Tibial artery (tissue), 4 donors: ENCODE measurements at regions not wholly inside any gene's neighbourhood (a gene's known extent, or its start where the extent isn't known, plus 50 kb on each side); places are given as distances from the start of the nearest gene placed in this dataset.

ENCODE experiments used
- DNase-seq, 2 donors: peaks; one replicate each; pipeline ENCODE4 v3.0.0-alpha.2; 2019
- H3K27ac ChIP-seq, 2 donors: fragments of 200-600 bp; sonication (generic) in 1 of 2; 1 replicate in 1 of 2; 2 replicates in 1 of 2; pipeline ENCODE4 v1.5.1; 2018 to 2019; ENCODE audit warnings: mild to moderate bottlenecking in 1 of 2
- H3K27me3 ChIP-seq, 2 donors: fragments of 200-600 bp; sonication (generic) in 1 of 2; one replicate each; pipeline versions ENCODE4 v1.5.1 to v1.6.0; 2016 to 2019
- H3K36me3 ChIP-seq, 3 donors: fragments of 200-600 bp; sonication (generic) in 2 of 3; one replicate each; pipeline ENCODE4 v1.5.1; 2016 to 2019; ENCODE audit warnings: mild to moderate bottlenecking in 2 of 3
- H3K4me1 ChIP-seq, 4 donors: fragments of 200-600 bp; sonication (generic) in 2 of 4; 1 replicate in 3 of 4; 2 replicates in 1 of 4; pipeline ENCODE4 v1.5.1; 2016 to 2019
- H3K4me3 ChIP-seq, 2 donors: fragments of 200-600 bp; sonication (generic) in 1 of 2; 1 replicate in 1 of 2; 2 replicates in 1 of 2; pipeline ENCODE4 v1.5.1; 2018 to 2019; ENCODE audit warnings: mild to moderate bottlenecking in 2 of 2
- H3K9me3 ChIP-seq, 3 donors: fragments of 200-600 bp; sonication (generic) in 1 of 3; one replicate each; pipeline ENCODE4 v1.5.1; 2016 to 2019
- CTCF ChIP-seq, 2 experiments: fragments of 200-600 bp in 1 of 2; fragments of 450-650 bp in 1 of 2; IDR thresholded peaks; one replicate each; pipeline ENCODE4 v1.5.1; 2017 to 2019; ENCODE audit warnings: antibody characterized with exemption in 2 of 2, mild to moderate bottlenecking in 1 of 2, moderate library complexity in 1 of 2
- intact Hi-C: fragments of 100-400 bp; cut with DNase I; formaldehyde crosslinking; loops from one replicate; pipeline ENCODE4 v1.15.0; 2023; ENCODE audit warnings: low total_unique reads

GRCh38 chr5:3277590-3278196 lies 317.9 kb upstream of the IRX1 start:
- H3K4me3 ChIP-seq = no peak overlapping the region
- H3K9me3 ChIP-seq = peaks cover 0 to 6% (median 0%) of the 10 kb centered on the region in 3 donors
- H3K27me3 ChIP-seq = no peaks in the 10 kb centered on the region
- DNase-seq = no peak
- H3K4me1 ChIP-seq = no peaks in the 10 kb centered on the region
- intact Hi-C loops = no loop called here
- no peak overlapping the region for H3K27ac ChIP-seq
- no peaks in the 10 kb centered on the region for H3K36me3 ChIP-seq
- no peak for TF ChIP-seq CTCF (IDR thresholded peaks at IDR 0.05)

DNA sequence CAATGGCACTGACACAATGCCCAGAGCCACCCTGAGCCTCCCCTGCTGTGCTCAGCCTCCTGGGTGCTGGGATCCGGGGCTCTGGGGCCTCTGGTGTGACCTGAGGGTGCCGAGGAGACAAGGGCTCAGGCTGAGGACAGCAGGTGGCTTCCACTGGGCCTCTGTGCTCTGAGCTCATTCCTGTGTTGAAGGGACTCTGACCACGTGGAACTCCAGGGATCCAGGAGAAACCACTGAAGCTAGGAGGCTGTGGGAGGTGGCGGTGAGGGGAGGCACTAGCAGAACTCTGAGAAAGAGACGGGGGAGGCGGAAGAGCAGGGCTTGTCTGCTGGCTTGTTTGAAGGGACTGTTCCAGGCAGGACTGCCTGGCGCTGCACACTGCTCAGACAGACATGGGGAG lies 318.7 kb upstream of the IRX1 start:
- DNase-seq = no peak
- Histone ChIP-seq H3K36me3 (no peaks in the 10 kb centered on the region), H3K9me3 (peaks cover 0 to 6% (median 0%) of the 10 kb centered on the region in 3 donors), H3K27ac (no peak overlapping the region), H3K27me3 (no peaks in the 10 kb centered on the region), H3K4me1 (no peaks in the 10 kb centered on the region), H3K4me3 (no peak overlapping the region)
- no peak for TF ChIP-seq CTCF (IDR thresholded peaks at IDR 0.05)
- intact Hi-C loops = no loop called here

DNA sequence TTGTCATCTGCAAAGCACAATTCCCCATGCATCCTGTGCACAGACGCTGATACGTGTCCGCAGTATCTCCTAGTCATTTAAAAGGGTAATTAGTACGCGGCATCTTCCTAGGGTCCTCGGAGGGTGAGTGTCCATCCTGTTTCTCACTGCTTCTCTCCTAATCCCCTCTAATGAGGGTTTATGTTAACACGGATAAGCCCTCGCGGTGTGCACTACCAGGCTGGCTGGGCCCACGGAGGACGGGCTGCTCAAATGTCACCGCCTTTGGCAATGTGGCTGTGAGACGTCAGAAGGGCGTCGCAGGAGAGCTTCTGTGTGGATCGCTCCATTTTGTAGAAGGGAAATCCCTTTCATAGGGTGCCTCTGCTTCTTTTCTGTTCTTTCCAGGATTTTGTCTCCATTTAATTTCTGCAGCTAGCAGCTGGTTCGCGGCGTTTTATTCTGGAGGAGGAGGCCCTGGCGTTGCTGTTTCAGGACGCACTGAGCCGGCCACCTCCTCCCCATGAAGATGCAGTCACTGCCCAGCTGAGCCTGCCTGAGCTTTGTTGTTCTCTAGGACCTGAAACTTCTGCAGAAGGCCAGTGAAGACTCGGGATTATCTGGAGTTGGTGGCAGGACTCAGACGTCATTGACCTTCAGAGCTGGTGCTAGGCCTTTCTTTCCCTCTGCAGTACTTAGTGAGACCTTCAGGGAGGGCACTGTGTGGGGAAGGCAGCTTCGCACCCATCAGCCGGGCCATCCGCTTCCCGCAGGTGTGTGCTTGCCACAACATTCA lies 326.1 kb upstream of the IRX1 start:
- no peak for DNase-seq
- no peak for TF ChIP-seq CTCF (IDR thresholded peaks at IDR 0.05)
- intact Hi-C loops = no loop called here

GRCh38 chr5:3268760-3269330 lies 326.8 kb upstream of the IRX1 start:
- DNase-seq = no peak
- Histone ChIP-seq H3K27ac (no peak overlapping the region), H3K4me3 (no peak overlapping the region), H3K9me3 (no peaks in the 10 kb centered on the region), H3K4me1 (no peaks in the 10 kb centered on the region), H3K36me3 (no peaks in the 10 kb centered on the region), H3K27me3 (no peaks in the 10 kb centered on the region)
- TF ChIP-seq CTCF (IDR thresholded peaks at IDR 0.05) = no peak
- intact Hi-C loops = no loop called here

More for the DNA sequence above, 326.1 kb upstream of the IRX1 start:
- H3K27me3 ChIP-seq = no peaks in the 10 kb centered on the region
- H3K4me1 ChIP-seq = no peaks in the 10 kb centered on the region
- no peak overlapping the region for H3K4me3 ChIP-seq
- no peaks in the 10 kb centered on the region for H3K36me3 ChIP-seq
- H3K27ac ChIP-seq = no peak overlapping the region
- H3K9me3 ChIP-seq = no peaks in the 10 kb centered on the region

GRCh38 chr5:3266861-3267260 lies 328.8 kb upstream of the IRX1 start:
- DNase-seq = no peak
- Histone ChIP-seq H3K27me3 (no peaks in the 10 kb centered on the region), H3K36me3 (no peaks in the 10 kb centered on the region), H3K4me3 (no peak overlapping the region), H3K27ac (no peak overlapping the region), H3K9me3 (no peaks in the 10 kb centered on the region), H3K4me1 (no peaks in the 10 kb centered on the region)
- intact Hi-C loops = no loop called here
- TF ChIP-seq CTCF (IDR thresholded peaks at IDR 0.05) = no peak
